Lung (tissue), 11 donors: ENCODE measurements at regions not wholly inside any gene's neighbourhood (a gene's known extent, or its start where the extent isn't known, plus 50 kb on each side); places are given as distances from the start of the nearest gene placed in this dataset.
A peak's percentile ranks its signal among the peaks of the same experiment; 100 is the strongest.
"Not testable (repeated sequence)": the region's sequence is repeated elsewhere in the genome, so short reads cannot be mapped to it uniquely, and the experiment has no call there.

Experiments used
- ATAC-seq: fragments of 200-7000 bp; cut with Tn5 transposase; one replicate; pipeline ENCODE4 v1.9.1; 2020; ENCODE audit warnings: moderate number of reproducible peaks; ENCODE audit not compliant: insufficient read depth, low FRiP score
- DNase-seq, 3 donors: peaks; one replicate each; pipeline ENCODE4 v3.0.0-alpha.2; 2013 to 2017
- H3K27ac ChIP-seq, 2 donors: one replicate each; pipeline ENCODE4 v1.5.1; 2013; ENCODE audit warnings: mild to moderate bottlenecking in 2 of 2, moderate library complexity in 2 of 2, control low read depth in 1 of 2, inconsistent platforms in 1 of 2, low read depth in 1 of 2, low read length in 1 of 2
- H3K27me3 ChIP-seq, 3 donors: one replicate each; pipeline ENCODE4 v1.5.1; 2013; ENCODE audit warnings: low read length in 2 of 3; ENCODE audit not compliant: control insufficient read depth in 3 of 3, insufficient read depth in 3 of 3
- H3K36me3 ChIP-seq, 4 donors: one replicate each; pipeline ENCODE4 v1.5.1; 2013; ENCODE audit warnings: low read length in 4 of 4, mild to moderate bottlenecking in 1 of 4, moderate library complexity in 1 of 4; ENCODE audit not compliant: control insufficient read depth in 4 of 4, insufficient read depth in 4 of 4
- H3K4me1 ChIP-seq, 5 donors: one replicate each; pipeline ENCODE4 v1.5.1; 2013; ENCODE audit warnings: low read length in 5 of 5, mild to moderate bottlenecking in 2 of 5, moderate library complexity in 1 of 5; ENCODE audit not compliant: control insufficient read depth in 5 of 5, insufficient read depth in 5 of 5
- H3K4me3 ChIP-seq: one replicate; pipeline ENCODE4 v1.5.1; 2013; ENCODE audit warnings: mild to moderate bottlenecking, control low read depth, moderate library complexity
- H3K9ac ChIP-seq, 2 donors: one replicate each; pipeline ENCODE4 v1.5.1; 2013; ENCODE audit warnings: low read length in 2 of 2, control low read depth in 1 of 2; ENCODE audit not compliant: insufficient read depth in 1 of 2
- H3K9me3 ChIP-seq, 4 donors: one replicate each; pipeline ENCODE4 v1.5.1; 2013; ENCODE audit warnings: low read length in 3 of 4, mild to moderate bottlenecking in 1 of 4, moderate library complexity in 1 of 4; ENCODE audit not compliant: control insufficient read depth in 4 of 4, insufficient read depth in 3 of 4
- WGBS, 2 donors: extraction: QIAGEN DNeasy Blood & Tissue Kit; methylation state at CpG; one replicate each; pipeline ENCODE4 v1.1.7; 2013; 5-methylcytosine and 5-hydroxymethylcytosine counted together
- TF ChIP-seq, protein P1 (sequence below): IDR thresholded peaks from 2 replicates; pipeline ENCODE4 v1.5.1; 2012; ENCODE audit warnings: mild to moderate bottlenecking; ENCODE audit errors: control extremely low read depth, extremely low read depth
- donor health status: control.
- donor health status: control.
- donor health status: Bipolar disorder and iron deficiency.
- donor health status: healthy.
- donor health status: DM: yes; HTN: yes; CAD: no.

DNA sequence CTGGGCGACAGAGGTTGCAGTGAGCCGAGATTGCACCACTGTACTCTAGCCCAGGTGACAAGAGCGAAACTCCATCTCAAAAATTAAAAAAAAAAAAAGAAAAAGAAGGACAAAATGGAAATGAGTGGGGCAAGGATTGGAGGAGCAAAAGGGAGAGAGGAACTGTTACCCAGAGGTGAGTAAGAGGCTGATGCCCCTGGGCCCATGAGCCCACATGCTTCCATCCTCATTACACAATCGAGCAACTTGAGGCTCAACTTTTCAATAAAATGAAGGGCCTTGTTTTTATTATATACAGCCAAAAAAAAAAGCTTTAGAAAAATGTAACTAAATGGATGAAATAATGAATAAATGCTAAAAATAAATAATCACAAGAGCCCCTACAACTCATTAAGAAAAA lies 91.7 kb upstream of the YWHAQ start:
- no peak for DNase-seq
- 92 to 93% methylated on average over 4 of the region's 4 CpGs for WGBS, 2 donors
- no peaks in the 10 kb centered on the region for H3K36me3 ChIP-seq
- no peak overlapping the region for H3K9ac ChIP-seq
- H3K9me3 ChIP-seq = no peaks in the 10 kb centered on the region
- no peak overlapping the region for H3K27ac ChIP-seq
- no peak overlapping the region for H3K4me3 ChIP-seq
- H3K27me3 ChIP-seq = no peaks in the 10 kb centered on the region
- TF ChIP-seq, protein P1, sequence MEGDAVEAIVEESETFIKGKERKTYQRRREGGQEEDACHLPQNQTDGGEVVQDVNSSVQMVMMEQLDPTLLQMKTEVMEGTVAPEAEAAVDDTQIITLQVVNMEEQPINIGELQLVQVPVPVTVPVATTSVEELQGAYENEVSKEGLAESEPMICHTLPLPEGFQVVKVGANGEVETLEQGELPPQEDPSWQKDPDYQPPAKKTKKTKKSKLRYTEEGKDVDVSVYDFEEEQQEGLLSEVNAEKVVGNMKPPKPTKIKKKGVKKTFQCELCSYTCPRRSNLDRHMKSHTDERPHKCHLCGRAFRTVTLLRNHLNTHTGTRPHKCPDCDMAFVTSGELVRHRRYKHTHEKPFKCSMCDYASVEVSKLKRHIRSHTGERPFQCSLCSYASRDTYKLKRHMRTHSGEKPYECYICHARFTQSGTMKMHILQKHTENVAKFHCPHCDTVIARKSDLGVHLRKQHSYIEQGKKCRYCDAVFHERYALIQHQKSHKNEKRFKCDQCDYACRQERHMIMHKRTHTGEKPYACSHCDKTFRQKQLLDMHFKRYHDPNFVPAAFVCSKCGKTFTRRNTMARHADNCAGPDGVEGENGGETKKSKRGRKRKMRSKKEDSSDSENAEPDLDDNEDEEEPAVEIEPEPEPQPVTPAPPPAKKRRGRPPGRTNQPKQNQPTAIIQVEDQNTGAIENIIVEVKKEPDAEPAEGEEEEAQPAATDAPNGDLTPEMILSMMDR = no peak
- no peaks in the 10 kb centered on the region for H3K4me1 ChIP-seq
- no peak for ATAC-seq

DNA sequence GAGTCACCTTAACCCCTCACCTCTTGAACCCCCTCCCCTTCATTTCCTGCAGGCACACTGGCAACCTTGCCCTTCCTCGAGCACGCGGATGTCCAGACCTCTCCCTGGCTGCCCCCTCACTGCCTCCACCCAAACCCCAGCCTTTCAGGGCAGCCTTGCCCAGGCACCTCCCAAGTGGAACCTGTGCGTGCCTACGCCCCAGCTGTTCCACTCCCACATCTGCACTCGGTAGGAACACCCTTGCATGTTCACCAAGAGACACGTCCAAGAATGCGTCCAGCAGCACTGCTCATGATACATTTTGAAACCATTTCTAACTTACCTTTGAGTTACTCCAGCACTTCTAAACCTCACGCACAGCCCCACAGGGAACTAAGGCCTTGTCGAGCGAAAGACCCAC lies 93.8 kb upstream of the YWHAQ start:
- WGBS, 2 donors = 90 to 93% methylated on average over 11 of the region's 11 CpGs
- TF ChIP-seq, protein P1 = no peak
- DNase-seq (peak in 1 of 3 donors; percentile 1), ATAC-seq (no peak)
- Histone ChIP-seq H3K4me1 (no peaks in the 10 kb centered on the region), H3K4me3 (no peak overlapping the region), H3K27me3 (peaks cover 0 to 2% (median 0%) of the 10 kb centered on the region in 3 donors), H3K27ac (no peak overlapping the region), H3K36me3 (no peaks in the 10 kb centered on the region), H3K9ac (no peak overlapping the region), H3K9me3 (no peaks in the 10 kb centered on the region)

DNA sequence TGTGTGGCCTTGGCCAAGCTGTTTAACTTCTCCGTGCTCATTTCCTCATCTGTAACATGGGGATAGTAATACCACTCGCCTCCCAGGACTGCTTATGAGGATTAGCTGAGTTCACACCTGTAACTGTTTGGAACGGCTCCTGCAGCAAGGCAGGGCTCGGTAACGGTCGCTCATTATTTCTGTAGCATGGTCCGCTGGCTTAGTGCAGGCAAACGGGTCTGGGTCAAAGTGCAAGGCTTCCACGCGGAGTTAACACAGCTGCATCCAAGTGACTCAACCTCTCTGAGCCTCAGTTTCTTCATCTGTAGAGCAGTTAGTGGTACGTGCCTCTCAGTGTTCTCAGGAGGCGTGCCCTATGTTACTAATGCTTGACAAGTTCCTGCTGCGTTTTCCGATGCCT lies 94.3 kb upstream of the YWHAQ start:
- H3K36me3 ChIP-seq = no peaks in the 10 kb centered on the region
- DNase-seq (peak in 1 of 3 donors; percentile 2), ATAC-seq (no peak)
- no peaks in the 10 kb centered on the region for H3K4me1 ChIP-seq
- 90 to 95% methylated on average over 14 of the region's 14 CpGs for WGBS, 2 donors
- TF ChIP-seq, protein P1 = no peak
- H3K9me3 ChIP-seq = no peaks in the 10 kb centered on the region
- H3K4me3 ChIP-seq = no peak overlapping the region
- H3K27ac ChIP-seq = no peak overlapping the region
- H3K9ac ChIP-seq = no peak overlapping the region
- peaks cover 0 to 2% (median 0%) of the 10 kb centered on the region in 3 donors for H3K27me3 ChIP-seq

DNA sequence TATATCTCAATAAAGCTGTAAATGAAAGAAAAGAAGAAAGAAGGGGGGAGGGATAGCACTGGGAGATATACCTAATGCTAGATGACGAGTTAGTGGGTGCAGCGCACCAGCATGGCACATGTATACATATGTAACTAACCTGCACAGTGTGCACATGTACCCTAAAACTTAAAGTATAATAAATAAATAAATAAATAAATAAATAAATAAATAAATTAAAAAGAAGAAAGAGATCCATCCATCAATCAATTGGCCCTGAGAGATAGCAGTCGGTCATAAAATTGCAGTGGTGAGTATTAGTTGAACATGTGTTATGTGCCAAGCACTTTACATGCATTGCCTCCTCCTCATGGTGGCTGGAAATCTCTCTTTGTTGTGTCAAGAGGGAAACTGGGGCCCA lies 95.2 kb upstream of the YWHAQ start:
- not testable (repeated sequence) for H3K27me3 ChIP-seq, H3K9me3 ChIP-seq, H3K4me1 ChIP-seq, DNase-seq, H3K4me3 ChIP-seq, H3K27ac ChIP-seq, H3K36me3 ChIP-seq, H3K9ac ChIP-seq, ATAC-seq
- 94 to 95% methylated on average over 3 of the region's 3 CpGs for WGBS, 2 donors

DNA sequence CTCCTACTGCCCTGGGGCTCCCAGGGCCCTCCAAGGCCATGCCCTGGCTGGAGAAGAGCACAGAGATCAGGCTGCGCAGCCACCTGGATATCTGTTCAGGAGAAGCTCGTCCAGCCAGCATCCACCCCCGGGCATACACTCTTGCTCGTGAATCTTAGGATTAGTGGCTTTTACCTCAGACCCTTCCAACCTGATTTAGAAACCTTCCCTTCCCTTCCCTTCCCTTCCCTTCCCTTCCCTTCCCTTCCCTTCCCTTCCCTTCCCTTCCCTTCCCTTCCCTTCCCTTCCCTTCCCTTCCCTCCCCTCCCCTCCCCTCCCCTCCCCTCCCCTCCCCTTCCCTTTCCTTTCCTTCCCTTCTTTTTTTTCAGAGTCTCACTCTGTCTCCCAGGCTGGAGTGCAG lies 99.7 kb upstream of the YWHAQ start:
- H3K9me3 ChIP-seq, DNase-seq, H3K27ac ChIP-seq, H3K27me3 ChIP-seq, H3K9ac ChIP-seq, H3K4me3 ChIP-seq, ATAC-seq, H3K4me1 ChIP-seq, H3K36me3 ChIP-seq: not testable (repeated sequence)
- WGBS, 2 donors = 87 to 88% methylated on average over 4 of the region's 4 CpGs
